ENCODE measurements at regions not wholly inside any gene's neighbourhood (a gene's known extent, or its start where the extent isn't known, plus 50 kb on each side); places are given as distances from the start of the nearest gene placed in this dataset.

GRCh38 chr7:113402482-113402881, 284.1 kb upstream of the SMIM30 start:
- Mint-ChIP-seq H3K27me3 (peaks cover 2% of the 10 kb centered on the region), H3K4me1 (no peaks in the 10 kb centered on the region), H3K4me3 (no peak overlapping the region), H3K36me3 (peaks cover 1% of the 10 kb centered on the region), H3K27ac (no peak overlapping the region), H3K9me3 (no peaks in the 10 kb centered on the region)

GRCh38 chr7:113402005-113402404, 283.7 kb upstream of the SMIM30 start:
- Mint-ChIP-seq H3K27me3 (peaks cover 2% of the 10 kb centered on the region), H3K36me3 (peaks cover 1% of the 10 kb centered on the region), H3K4me3 (no peak overlapping the region), H3K9me3 (no peaks in the 10 kb centered on the region), H3K27ac (no peak overlapping the region), H3K4me1 (no peaks in the 10 kb centered on the region)

- H3K27ac Mint-ChIP-seq, result no peak overlapping the region
- H3K4me1 Mint-ChIP-seq, result no peaks in the 10 kb centered on the region
- peaks cover 1% of the 10 kb centered on the region for H3K36me3 Mint-ChIP-seq
- no peak overlapping the region for H3K4me3 Mint-ChIP-seq
- no peaks in the 10 kb centered on the region for H3K27me3 Mint-ChIP-seq
- H3K9me3 Mint-ChIP-seq, result peaks cover 0 to 6% (median 5%) of the 10 kb centered on the region in 3 donors
Observed at GRCh38 chr7:113394856-113395255, 276.5 kb upstream of the SMIM30 start.

DNA sequence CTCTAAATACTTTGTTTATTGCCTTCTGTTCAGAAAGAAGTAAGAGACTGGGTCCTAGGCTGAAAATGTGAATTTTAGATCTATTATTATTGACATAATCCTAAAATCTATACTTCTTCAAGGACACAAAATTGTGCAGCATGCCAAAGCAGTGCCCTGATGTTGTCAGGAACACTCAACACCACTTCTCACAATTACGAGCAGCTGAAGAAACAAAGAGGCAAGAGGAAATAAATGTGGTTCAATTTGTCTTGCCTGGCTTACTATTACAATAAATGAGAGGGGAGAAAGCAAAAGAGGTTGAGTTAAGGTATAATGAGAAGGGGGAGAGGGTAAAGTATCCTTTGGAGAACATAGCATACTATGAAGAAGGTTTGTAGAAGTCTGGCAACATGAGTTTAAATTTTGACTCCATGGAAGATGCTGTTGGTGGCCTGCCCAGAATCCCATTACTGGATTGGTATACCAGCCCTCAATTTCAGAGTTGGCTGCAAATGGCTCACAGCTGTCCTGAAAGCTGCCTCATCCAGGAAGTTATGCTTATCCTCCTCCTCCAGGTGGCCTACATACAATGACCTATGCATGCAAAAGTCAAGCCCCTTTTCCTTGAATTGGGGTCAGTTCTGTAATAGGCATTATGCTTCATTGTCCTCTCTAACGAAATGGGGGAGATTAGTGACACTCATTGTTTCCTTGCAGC, 274.6 kb upstream of the SMIM30 start:
- no peaks in the 10 kb centered on the region for H3K27me3 Mint-ChIP-seq
- no peaks in the 10 kb centered on the region for H3K4me1 Mint-ChIP-seq
- H3K27ac Mint-ChIP-seq, result no peak overlapping the region
- peaks cover 4 to 11% (median 5%) of the 10 kb centered on the region in 3 donors for H3K9me3 Mint-ChIP-seq
- no peaks in the 10 kb centered on the region for H3K36me3 Mint-ChIP-seq
- no peak overlapping the region for H3K4me3 Mint-ChIP-seq

DNA sequence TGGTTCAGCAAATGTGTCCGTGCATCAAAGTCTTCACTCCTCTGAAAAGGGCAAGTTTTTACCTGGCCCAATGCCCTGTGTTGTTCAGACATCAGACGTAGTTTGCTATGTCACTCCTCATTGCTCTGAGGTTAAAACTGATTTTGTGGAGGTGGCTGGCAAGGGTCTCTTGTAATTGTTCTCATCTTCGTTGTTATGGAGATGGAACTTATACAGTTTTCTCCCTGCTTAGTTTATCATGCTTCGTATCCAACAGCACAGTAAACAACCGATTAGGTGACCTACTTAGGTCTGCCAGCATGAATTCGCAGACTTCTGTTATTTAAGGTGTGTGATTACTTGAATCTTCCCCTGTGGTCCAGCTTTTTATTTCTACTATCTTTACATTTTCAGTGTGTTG, 274.1 kb upstream of the SMIM30 start:
- H3K36me3 Mint-ChIP-seq, result no peaks in the 10 kb centered on the region
- H3K4me3 Mint-ChIP-seq, result no peak overlapping the region
- H3K9me3 Mint-ChIP-seq, result peaks cover 4 to 11% (median 5%) of the 10 kb centered on the region in 3 donors
- H3K27me3 Mint-ChIP-seq, result no peaks in the 10 kb centered on the region
- H3K27ac Mint-ChIP-seq, result no peak overlapping the region
- H3K4me1 Mint-ChIP-seq, result no peaks in the 10 kb centered on the region

- H3K27ac Mint-ChIP-seq, result no peak overlapping the region
- H3K9me3 Mint-ChIP-seq, result peaks cover 4 to 11% (median 5%) of the 10 kb centered on the region in 3 donors
Observed at GRCh38 chr7:113389112-113389646, 270.8 kb upstream of the SMIM30 start.

GRCh38 chr7:113383638-113384037, 265.3 kb upstream of the SMIM30 start:
- Mint-ChIP-seq H3K9me3 (no peaks in the 10 kb centered on the region), H3K27ac (no peak overlapping the region), H3K4me1 (no peaks in the 10 kb centered on the region), H3K36me3 (no peaks in the 10 kb centered on the region), H3K27me3 (no peaks in the 10 kb centered on the region), H3K4me3 (no peak overlapping the region)

More at GRCh38 chr7:113389112-113389646, 270.8 kb upstream of the SMIM30 start:
- Mint-ChIP-seq H3K36me3 (no peaks in the 10 kb centered on the region), H3K4me3 (no peak overlapping the region), H3K27me3 (no peaks in the 10 kb centered on the region), H3K4me1 (no peaks in the 10 kb centered on the region)

- no peaks in the 10 kb centered on the region for H3K9me3 Mint-ChIP-seq
- no peak overlapping the region for H3K4me3 Mint-ChIP-seq
- H3K27ac Mint-ChIP-seq, result no peak overlapping the region
- H3K27me3 Mint-ChIP-seq, result no peaks in the 10 kb centered on the region
- H3K36me3 Mint-ChIP-seq, result no peaks in the 10 kb centered on the region
- H3K4me1 Mint-ChIP-seq, result no peaks in the 10 kb centered on the region
Observed at GRCh38 chr7:113379746-113380145, 261.4 kb upstream of the SMIM30 start.

GRCh38 chr7:113374955-113375354, 256.6 kb upstream of the SMIM30 start:
- Mint-ChIP-seq H3K27ac (no peak overlapping the region), H3K4me1 (no peaks in the 10 kb centered on the region), H3K4me3 (no peak overlapping the region), H3K27me3 (no peaks in the 10 kb centered on the region), H3K9me3 (no peaks in the 10 kb centered on the region), H3K36me3 (no peaks in the 10 kb centered on the region)

GRCh38 chr7:113373863-113374262, 255.5 kb upstream of the SMIM30 start:
- no peaks in the 10 kb centered on the region for H3K4me1 Mint-ChIP-seq
- no peaks in the 10 kb centered on the region for H3K36me3 Mint-ChIP-seq
- H3K27ac Mint-ChIP-seq, result no peak overlapping the region
- H3K4me3 Mint-ChIP-seq, result no peak overlapping the region
- no peaks in the 10 kb centered on the region for H3K9me3 Mint-ChIP-seq
- no peaks in the 10 kb centered on the region for H3K27me3 Mint-ChIP-seq

DNA sequence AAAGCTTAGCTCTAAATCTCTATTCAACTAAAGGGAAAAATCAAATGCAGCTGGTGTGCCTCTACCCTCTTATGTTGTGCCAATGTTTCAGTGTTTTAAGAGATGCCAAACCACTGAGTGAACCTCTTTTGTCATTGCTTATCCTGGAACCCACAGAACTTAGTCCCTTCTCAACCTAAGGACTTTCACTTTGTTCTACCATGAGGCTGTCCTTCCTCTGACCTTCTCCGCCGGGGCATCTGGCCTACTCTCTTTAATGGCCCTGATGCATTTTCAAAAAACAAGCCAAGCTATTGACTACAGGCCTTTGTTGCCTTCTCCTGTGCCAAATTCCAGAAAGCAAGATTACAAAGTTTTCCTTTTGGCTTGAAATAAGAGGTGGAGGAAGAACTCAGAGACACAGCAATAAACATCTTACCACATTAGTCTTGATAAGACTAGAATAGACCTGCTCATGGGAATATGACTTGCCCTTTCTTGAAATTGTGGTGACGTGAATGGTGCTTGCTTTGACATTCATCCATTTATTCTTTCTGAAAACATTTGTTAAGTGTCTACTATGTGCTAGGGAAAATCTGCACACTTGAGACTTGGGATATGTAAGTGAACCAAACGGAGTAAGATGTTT, 253.2 kb upstream of the SMIM30 start:
- no peak overlapping the region for H3K4me3 Mint-ChIP-seq
- H3K27me3 Mint-ChIP-seq, result no peaks in the 10 kb centered on the region
- H3K9me3 Mint-ChIP-seq, result no peaks in the 10 kb centered on the region
- no peaks in the 10 kb centered on the region for H3K36me3 Mint-ChIP-seq
- H3K4me1 Mint-ChIP-seq, result no peaks in the 10 kb centered on the region
- H3K27ac Mint-ChIP-seq, result no peak overlapping the region

DNA sequence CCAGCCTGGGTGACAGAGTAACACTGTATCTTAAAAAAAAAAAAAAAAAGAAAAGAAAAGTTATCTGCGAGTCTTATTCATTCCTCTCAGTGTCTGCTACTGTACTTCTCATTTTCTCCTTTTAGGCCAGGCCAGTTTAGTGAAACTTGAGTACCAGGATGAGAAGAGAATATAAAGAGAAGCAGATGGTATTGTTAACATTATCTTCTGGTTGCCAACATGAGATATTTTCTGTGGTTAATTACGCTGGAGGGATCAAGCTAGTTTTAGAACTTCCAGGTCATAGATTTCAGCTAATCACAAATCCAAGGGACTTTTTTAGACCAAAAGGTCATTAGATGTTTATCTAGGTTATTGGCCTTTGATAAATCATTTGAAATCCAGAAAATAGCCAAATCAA, 252.6 kb upstream of the SMIM30 start:
- no peak overlapping the region for H3K27ac Mint-ChIP-seq
- H3K4me1 Mint-ChIP-seq, result no peaks in the 10 kb centered on the region
- no peaks in the 10 kb centered on the region for H3K9me3 Mint-ChIP-seq
- no peak overlapping the region for H3K4me3 Mint-ChIP-seq
- no peaks in the 10 kb centered on the region for H3K27me3 Mint-ChIP-seq
- H3K36me3 Mint-ChIP-seq, result no peaks in the 10 kb centered on the region

DNA sequence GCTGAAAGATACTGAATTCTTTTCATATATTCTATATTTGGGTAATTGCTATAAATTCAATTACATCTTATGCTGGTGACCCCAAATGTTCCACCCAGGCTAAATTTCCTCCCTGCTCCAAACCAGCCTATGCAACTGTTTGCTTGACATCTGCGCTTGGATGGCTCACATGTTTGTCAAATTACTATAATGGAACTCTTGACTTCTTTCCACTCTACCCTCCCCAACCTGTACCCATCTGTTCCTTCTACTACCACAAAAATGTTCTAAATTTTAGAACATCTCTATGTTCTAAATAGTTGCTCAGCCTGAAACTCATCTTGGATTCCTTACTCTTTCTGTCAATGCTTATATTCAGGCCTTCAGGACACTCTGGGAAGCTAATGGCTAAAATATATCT, 249.9 kb upstream of the SMIM30 start:
- no peak overlapping the region for H3K4me3 Mint-ChIP-seq
- no peak overlapping the region for H3K27ac Mint-ChIP-seq
- peaks cover 2% of the 10 kb centered on the region for H3K27me3 Mint-ChIP-seq
- no peaks in the 10 kb centered on the region for H3K36me3 Mint-ChIP-seq
- no peaks in the 10 kb centered on the region for H3K4me1 Mint-ChIP-seq
- H3K9me3 Mint-ChIP-seq, result no peaks in the 10 kb centered on the region

GRCh38 chr7:113367041-113367586, 248.8 kb upstream of the SMIM30 start:
- H3K36me3 Mint-ChIP-seq, result no peaks in the 10 kb centered on the region
- peaks cover 2% of the 10 kb centered on the region for H3K27me3 Mint-ChIP-seq
- H3K4me3 Mint-ChIP-seq, result no peak overlapping the region
- no peak overlapping the region for H3K27ac Mint-ChIP-seq
- no peaks in the 10 kb centered on the region for H3K9me3 Mint-ChIP-seq
- no peaks in the 10 kb centered on the region for H3K4me1 Mint-ChIP-seq

GRCh38 chr7:113366122-113366521, 247.8 kb upstream of the SMIM30 start:
- H3K4me1 Mint-ChIP-seq, result no peaks in the 10 kb centered on the region
- no peak overlapping the region for H3K27ac Mint-ChIP-seq
- H3K36me3 Mint-ChIP-seq, result no peaks in the 10 kb centered on the region
- peaks cover 2% of the 10 kb centered on the region for H3K27me3 Mint-ChIP-seq
- no peak overlapping the region for H3K4me3 Mint-ChIP-seq
- no peaks in the 10 kb centered on the region for H3K9me3 Mint-ChIP-seq

DNA sequence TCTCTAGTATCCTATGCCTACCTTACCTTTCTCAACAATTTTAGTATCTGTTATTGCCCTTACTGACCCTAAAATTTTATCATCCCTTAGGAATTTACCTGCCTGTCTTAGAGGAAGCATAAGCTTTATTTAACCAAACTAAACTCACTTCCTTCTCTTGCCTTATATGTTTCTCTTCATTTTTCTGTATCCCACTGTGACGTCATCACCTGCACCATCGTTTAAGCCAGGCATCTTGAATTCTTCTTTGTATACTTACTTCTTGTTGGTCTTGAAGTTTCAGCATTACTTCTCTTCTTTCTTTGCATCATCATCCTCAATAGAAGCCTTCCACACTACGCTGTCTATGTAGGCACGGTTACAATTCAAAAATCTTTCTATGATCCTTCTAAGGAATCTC, 231.0 kb upstream of the SMIM30 start:
- H3K9me3 Mint-ChIP-seq, result peaks cover 0 to 2% (median 0%) of the 10 kb centered on the region in 3 donors

More for the DNA sequence above, 231.0 kb upstream of the SMIM30 start:
- Mint-ChIP-seq H3K27ac (no peak overlapping the region), H3K4me1 (no peaks in the 10 kb centered on the region), H3K4me3 (no peak overlapping the region), H3K27me3 (no peaks in the 10 kb centered on the region), H3K36me3 (no peaks in the 10 kb centered on the region)
